ENCODE measurements at regions not wholly inside any gene's neighbourhood (a gene's known extent, or its start where the extent isn't known, plus 50 kb on each side); places are given as distances from the start of the nearest gene placed in this dataset.
"Not testable (repeated sequence)": the region's sequence is repeated elsewhere in the genome, so short reads cannot be mapped to it uniquely, and the experiment has no call there.

DNA sequence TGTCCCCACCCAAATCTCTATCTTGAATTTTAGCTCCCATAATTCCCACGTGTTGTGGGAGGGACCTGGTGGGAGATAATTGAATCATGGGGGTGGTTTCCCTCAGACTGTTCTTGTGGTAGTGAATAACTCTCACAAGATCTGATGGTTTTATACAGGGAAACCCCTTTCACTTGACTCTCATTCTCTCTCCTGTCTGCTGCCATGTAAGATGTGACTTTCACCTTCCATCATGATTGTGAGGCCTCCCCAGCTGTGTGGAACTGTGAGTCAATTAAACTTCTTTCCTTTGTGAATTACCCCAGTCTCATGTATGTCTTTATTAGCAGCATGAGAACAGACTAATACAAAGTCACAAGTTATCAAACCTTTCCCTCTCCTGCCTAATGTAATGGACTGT is 106.3 kb upstream of the CDK6 start:
- not testable (repeated sequence) for TF ChIP-seq ZNF274 (IDR thresholded peaks at IDR 0.05; ENCODE audit: low read depth, low read length); YY1 (IDR thresholded peaks at IDR 0.05; ENCODE audit: insufficient read depth, insufficient read length); SUZ12 (IDR thresholded peaks at IDR 0.05; ENCODE audit: extremely low read depth, insufficient read depth, insufficient read length)
